ENCODE measurements at regions not wholly inside any gene's neighbourhood (a gene's known extent, or its start where the extent isn't known, plus 50 kb on each side); places are given as distances from the start of the nearest gene placed in this dataset.

DNA sequence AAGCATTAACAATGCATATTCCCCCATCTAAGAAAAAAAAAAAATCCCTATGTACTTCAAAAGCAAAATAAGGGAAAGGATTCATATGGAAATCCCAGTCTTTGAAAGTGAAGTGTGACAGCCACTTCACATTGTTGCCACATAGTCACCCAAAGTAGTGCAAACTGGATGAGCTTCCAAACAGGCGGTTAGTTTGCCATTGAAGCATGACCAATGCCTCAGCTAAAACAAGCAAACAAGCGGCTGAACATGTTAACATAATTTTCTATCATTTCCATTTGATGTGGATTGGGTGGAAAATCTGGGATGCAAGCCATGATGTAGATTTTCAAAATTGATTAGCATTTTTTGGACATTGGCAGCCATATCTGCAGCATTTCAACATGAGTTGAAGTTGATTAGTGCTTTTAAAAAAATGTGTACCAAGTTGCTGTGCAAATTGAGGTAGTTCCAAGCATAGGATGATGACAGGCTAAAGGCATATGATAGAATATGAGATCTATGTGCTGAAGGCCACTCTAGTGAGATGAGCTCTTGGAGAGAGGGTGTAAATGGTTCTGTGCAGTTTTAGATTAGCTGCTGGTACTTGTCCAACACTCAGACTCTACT lies 405.2 kb downstream of the NR2F2 start:
- TF ChIP-seq, protein P1, sequence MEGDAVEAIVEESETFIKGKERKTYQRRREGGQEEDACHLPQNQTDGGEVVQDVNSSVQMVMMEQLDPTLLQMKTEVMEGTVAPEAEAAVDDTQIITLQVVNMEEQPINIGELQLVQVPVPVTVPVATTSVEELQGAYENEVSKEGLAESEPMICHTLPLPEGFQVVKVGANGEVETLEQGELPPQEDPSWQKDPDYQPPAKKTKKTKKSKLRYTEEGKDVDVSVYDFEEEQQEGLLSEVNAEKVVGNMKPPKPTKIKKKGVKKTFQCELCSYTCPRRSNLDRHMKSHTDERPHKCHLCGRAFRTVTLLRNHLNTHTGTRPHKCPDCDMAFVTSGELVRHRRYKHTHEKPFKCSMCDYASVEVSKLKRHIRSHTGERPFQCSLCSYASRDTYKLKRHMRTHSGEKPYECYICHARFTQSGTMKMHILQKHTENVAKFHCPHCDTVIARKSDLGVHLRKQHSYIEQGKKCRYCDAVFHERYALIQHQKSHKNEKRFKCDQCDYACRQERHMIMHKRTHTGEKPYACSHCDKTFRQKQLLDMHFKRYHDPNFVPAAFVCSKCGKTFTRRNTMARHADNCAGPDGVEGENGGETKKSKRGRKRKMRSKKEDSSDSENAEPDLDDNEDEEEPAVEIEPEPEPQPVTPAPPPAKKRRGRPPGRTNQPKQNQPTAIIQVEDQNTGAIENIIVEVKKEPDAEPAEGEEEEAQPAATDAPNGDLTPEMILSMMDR (IDR thresholded peaks at IDR 0.05) = no peak

DNA sequence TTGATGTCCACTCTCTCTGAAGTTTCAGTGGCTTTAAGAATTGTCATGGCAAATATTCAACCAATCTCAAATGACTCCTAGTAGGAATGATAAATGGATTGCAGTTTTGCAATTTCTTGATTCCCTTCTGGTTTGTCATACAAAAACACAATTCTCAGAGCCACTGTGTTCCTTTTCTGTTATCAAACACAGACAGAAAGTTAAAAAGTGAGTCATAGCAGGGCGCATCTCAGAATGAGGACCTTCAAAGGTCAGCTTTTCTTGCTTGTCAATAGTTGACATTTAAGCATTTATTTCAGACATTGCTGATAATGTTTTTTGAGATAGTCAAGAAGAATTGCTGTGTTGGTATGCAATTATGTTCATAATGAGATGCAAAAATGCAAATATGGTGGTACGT lies 405.9 kb downstream of the NR2F2 start:
- TF ChIP-seq, protein P1 (IDR thresholded peaks at IDR 0.05) = no peak

DNA sequence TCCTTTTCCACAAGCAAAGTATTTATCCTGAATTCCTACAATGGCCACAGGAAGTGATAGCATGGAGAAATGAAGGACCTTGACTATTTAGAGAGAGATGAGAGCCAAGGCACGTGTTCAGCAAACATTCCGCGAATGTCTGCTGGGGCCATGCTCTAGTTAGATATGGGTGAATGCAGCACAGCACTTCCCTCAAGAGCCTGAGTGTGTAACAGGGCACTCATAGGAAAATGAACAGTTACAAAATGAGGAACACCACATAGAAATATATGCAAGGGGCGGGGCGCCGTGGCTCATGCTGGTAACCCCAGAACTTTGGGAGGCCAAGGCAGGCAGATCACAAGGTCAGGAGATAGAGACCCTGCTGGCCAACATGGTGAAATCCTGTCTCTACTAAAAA lies 406.9 kb downstream of the NR2F2 start:
- TF ChIP-seq, protein P1 (IDR thresholded peaks at IDR 0.05) = no peak

DNA sequence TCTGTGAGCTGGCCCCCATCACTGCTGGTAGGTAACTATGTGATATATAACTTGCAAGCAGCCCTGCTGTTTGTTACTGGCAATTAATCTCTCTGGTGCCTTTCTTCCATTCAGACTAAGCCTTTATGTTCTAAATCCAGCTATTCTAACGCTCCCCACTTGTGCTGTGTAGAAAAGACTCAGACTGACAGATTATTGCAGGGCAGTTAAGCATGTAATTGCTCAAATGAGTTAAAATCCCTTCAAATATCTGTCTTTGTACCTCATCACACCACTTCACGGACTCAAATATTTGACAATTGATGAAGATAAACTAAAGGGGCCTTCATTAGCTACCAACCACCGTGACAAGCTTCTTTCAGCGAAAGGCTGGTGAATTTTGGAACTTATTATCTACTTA lies 416.2 kb downstream of the NR2F2 start:
- TF ChIP-seq, protein P1 (IDR thresholded peaks at IDR 0.05) = no peak

DNA sequence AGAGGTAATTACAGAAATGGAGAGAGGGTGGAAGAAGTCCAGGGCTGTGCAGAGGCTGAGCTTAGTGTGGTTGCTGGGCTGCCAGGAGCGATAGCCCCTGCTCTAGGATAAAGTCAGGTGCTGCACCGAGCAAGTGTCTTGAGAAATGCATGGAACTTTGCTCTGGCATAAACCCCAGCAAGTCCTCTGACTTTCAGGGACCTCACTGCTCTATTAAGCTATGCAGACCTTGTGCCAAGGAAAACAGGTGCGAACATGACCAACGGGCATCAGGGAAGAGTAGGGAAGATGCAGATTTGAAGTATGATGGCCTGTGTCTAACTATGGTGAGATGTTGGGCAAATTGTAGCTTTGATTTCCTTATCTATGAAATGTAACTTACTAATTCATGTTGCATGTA lies 416.8 kb downstream of the NR2F2 start:
- TF ChIP-seq, protein P1 (IDR thresholded peaks at IDR 0.05) = no peak

DNA sequence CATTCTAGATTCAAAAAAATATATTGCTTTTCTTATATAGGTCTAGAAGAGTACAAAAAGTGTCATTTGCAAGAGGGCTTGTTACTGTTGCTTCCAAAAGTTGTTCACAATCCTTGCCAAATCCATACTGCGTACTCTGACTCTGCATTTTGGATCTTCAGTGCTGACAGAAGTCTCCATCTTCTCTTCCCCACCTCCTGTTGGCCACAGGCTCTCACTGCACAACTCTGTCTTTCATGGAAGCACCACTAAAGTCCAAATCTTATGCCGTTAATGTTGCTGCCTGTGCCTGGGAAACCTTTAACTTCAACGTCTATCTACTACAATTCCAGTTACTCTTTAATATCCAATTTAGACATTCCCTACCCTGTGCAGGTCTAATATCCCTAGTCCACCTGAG lies 419.9 kb downstream of the NR2F2 start:
- TF ChIP-seq, protein P1 (IDR thresholded peaks at IDR 0.05) = no peak

DNA sequence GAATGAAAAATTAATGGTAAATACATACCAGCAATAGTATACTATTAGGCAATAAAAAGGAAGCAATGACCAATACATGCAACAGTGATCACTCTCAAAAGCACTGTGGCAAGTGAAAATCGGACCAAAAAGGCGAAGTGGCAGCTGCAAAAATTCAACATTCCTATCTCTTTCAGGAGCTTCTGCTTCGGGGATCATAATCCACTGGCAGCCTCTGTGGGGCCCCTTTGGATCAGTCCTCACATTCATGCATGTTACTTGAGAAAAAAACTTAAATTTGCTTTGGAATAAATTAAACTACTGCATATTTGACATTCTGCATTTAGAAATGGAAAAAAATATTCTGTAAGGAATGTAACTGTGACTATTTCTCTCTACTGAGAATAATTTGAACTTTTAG lies 425.6 kb downstream of the NR2F2 start:
- TF ChIP-seq, protein P1 (IDR thresholded peaks at IDR 0.05) = no peak

DNA sequence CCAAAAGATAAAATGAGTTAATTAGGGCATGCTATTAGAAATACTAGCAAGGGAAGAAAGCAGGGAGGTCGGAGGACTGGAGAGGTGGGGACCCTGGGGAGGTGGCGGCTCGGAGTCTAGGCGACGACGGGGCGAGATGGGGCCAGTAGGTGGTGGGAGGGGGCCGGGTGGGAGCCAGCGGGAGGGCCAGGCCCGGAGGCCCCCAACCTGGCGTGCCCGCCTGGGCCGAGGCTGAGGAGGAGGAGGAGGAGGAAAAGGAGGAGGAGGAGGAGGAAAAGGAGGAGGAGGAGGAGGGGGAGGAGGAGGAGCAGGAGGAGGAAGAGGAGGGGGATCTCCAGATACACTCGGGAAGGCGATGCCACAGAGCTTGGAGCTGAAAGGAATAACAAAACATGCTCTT lies 426.2 kb downstream of the NR2F2 start:
- TF ChIP-seq, protein P1 (IDR thresholded peaks at IDR 0.05) = no peak

Data from LNCAP (cell line).